Endothelial cell of umbilical vein (primary cell): ENCODE measurements at regions not wholly inside any gene's neighbourhood (a gene's known extent, or its start where the extent isn't known, plus 50 kb on each side); places are given as distances from the start of the nearest gene placed in this dataset.

Experiments used
- BruUV-seq: library from RNA; stranded (reverse); fragments of 400-500 nt; replicated peaks from 2 replicates; lab custom pipeline; 2021; lab: Mats Ljungman, UMichigan
- CTCF ChIA-PET: fragments of 300-600, 350-600 bp; sonication (Branson Sonifier 250); formaldehyde crosslinking; loops from one replicate; lab custom pipeline; 2021; ENCODE audit warnings: antibody characterized with exemption, inconsistent platforms; lab: Charles Lee
- POLR2A ChIA-PET: fragments of 300-600, 350-600 bp; sonication (Branson Sonifier 250); formaldehyde crosslinking; loops from one replicate; lab custom pipeline; 2021; ENCODE audit warnings: antibody characterized with exemption, inconsistent platforms; lab: Charles Lee
- DNase-seq: peaks from one replicate; pipeline ENCODE4 v3.0.0-alpha.2; 2011; ENCODE audit warnings: low read depth, low spot score
- FAIRE-seq: peaks from 2 replicates; lab custom pipeline; 2011; peaks lifted over from hg19 to GRCh38; lab: Jason Lieb, UNC
- H2AFZ ChIP-seq: 2 replicates; pipeline ENCODE4 v1.6.0; 2012; ENCODE audit warnings: low read depth, low read length, control low read depth, inconsistent platforms
- H3K27ac ChIP-seq: 2 replicates; pipeline ENCODE4 v1.5.1; 2011; ENCODE audit warnings: low read depth, mild to moderate bottlenecking, control low read depth, low read length, moderate library complexity; ENCODE audit not compliant: insufficient read depth
- H3K27me3 ChIP-seq, 2 experiments: 2 replicates each; pipeline versions ENCODE4 v1.6.0 to v1.6.1; 2011; ENCODE audit warnings: low read length in 2 of 2, mixed read lengths in 1 of 2; ENCODE audit not compliant: control insufficient read depth in 2 of 2, insufficient read depth in 2 of 2
- H3K36me3 ChIP-seq, 2 experiments: 2 replicates in 1 of 2; 3 replicates in 1 of 2; pipeline ENCODE4 v1.5.1; 2011; ENCODE audit warnings: low read length in 2 of 2, mild to moderate bottlenecking in 1 of 2, moderate library complexity in 1 of 2; ENCODE audit not compliant: control insufficient read depth in 2 of 2, insufficient read depth in 2 of 2; ENCODE audit errors: extremely low read depth in 1 of 2
- H3K4me1 ChIP-seq: 3 replicates; pipeline ENCODE4 v1.5.1; 2011; ENCODE audit warnings: mild to moderate bottlenecking, low read length; ENCODE audit not compliant: control insufficient read depth, insufficient read depth; ENCODE audit errors: extremely low read depth
- H3K4me2 ChIP-seq: 2 replicates; pipeline ENCODE4 v1.6.1; 2011; ENCODE audit warnings: low read length, control low read depth, mixed read lengths; ENCODE audit not compliant: insufficient read depth
- H3K4me3 ChIP-seq, 3 experiments: fragments of 200-600 bp in 1 of 3; sonication (generic), shearing (Covaris generic) in 1 of 3; replicated peaks in 1 of 3; 2 replicates each; pipeline ENCODE4 v1.5.1; 2011 to 2016; ENCODE audit warnings: control low read depth in 3 of 3, low read length in 3 of 3, mild to moderate bottlenecking in 2 of 3, inconsistent platforms in 1 of 3, low read depth in 1 of 3, moderate library complexity in 1 of 3; ENCODE audit not compliant: insufficient read depth in 1 of 3
- H3K79me2 ChIP-seq: 2 replicates; pipeline ENCODE4 v1.6.0; 2012; ENCODE audit warnings: low read length, inconsistent platforms; ENCODE audit not compliant: control insufficient read depth, insufficient read depth
- H3K9ac ChIP-seq: replicated peaks from 2 replicates; pipeline ENCODE3; 2011; ENCODE audit warnings: low read length, control low read depth; ENCODE audit not compliant: insufficient read depth; ENCODE audit errors: extremely low read depth
- H3K9me1 ChIP-seq: replicated peaks from 3 replicates; pipeline ENCODE4 v1.6.0; 2011; ENCODE audit warnings: mild to moderate bottlenecking, low read length; ENCODE audit not compliant: control insufficient read depth, insufficient read depth; ENCODE audit errors: extremely low read depth
- H3K9me3 ChIP-seq: replicated peaks from 2 replicates; pipeline ENCODE4 v1.5.1; 2012; ENCODE audit warnings: low read length, inconsistent platforms; ENCODE audit not compliant: control insufficient read depth, insufficient read depth
- H4K20me1 ChIP-seq: replicated peaks from 2 replicates; pipeline ENCODE3; 2011; ENCODE audit warnings: mild to moderate bottlenecking, low read length; ENCODE audit not compliant: control insufficient read depth, insufficient read depth; ENCODE audit errors: extremely low read depth
- CTCF ChIP-seq, 2 donors: IDR thresholded peaks; 1 replicate in 1 of 2; 2 replicates in 1 of 2; pipeline ENCODE4 v1.5.1; 2011; ENCODE audit warnings: low read length in 2 of 2, mild to moderate bottlenecking in 2 of 2, moderate library complexity in 2 of 2, control low read depth in 1 of 2, inconsistent platforms in 1 of 2, low read depth in 1 of 2; ENCODE audit not compliant: insufficient read depth in 1 of 2; ENCODE audit errors: extremely low read depth in 1 of 2
- EZH2 ChIP-seq: IDR thresholded peaks from 2 replicates; pipeline ENCODE4 v1.6.1; 2012; ENCODE audit warnings: borderline replicate concordance, low read depth, mild to moderate bottlenecking, moderate library complexity, low read length, inconsistent platforms; ENCODE audit not compliant: severe bottlenecking
- FOS ChIP-seq: IDR thresholded peaks from 2 replicates; pipeline ENCODE4 v1.6.1; 2011; ENCODE audit warnings: mild to moderate bottlenecking, low read length, moderate library complexity, borderline replicate concordance; ENCODE audit not compliant: insufficient read depth
- GATA2 ChIP-seq: IDR thresholded peaks from 2 replicates; pipeline ENCODE4 v1.7.0; 2011; ENCODE audit warnings: low read depth, mild to moderate bottlenecking, moderate library complexity, mixed read lengths, low read length; ENCODE audit not compliant: insufficient read length, insufficient read depth
- JUN ChIP-seq: IDR thresholded peaks from 2 replicates; pipeline ENCODE4 v1.6.1; 2011; ENCODE audit warnings: borderline replicate concordance, low read depth; ENCODE audit not compliant: insufficient read length, insufficient read depth
- MYC ChIP-seq: IDR thresholded peaks from one replicate; pipeline ENCODE4 v1.6.1; 2011; ENCODE audit warnings: mild to moderate bottlenecking, low read depth, low read length
- POLR2A ChIP-seq: IDR thresholded peaks from 2 replicates; pipeline ENCODE4 v1.6.1; 2012; ENCODE audit warnings: low read depth, mild to moderate bottlenecking, control low read depth, low read length
- POLR2AphosphoS5 ChIP-seq: IDR thresholded peaks from 2 replicates; pipeline ENCODE4 v1.6.1; 2012; ENCODE audit warnings: low read depth, mild to moderate bottlenecking, control low read depth, low read length, moderate library complexity; ENCODE audit not compliant: insufficient read depth
- dilution Hi-C: fragments of 300-500 bp; cut with MboI; formaldehyde crosslinking; loops from one replicate; pipeline ENCODE4 v1.15.0; 2019; ENCODE audit warnings: low sequenced_read_pairs; ENCODE audit not compliant: extremely low pct_ligation_motif_present
- intact Hi-C: fragments of 100-400 bp; cut with micrococcal nuclease; formaldehyde crosslinking; loops from one replicate; pipeline ENCODE4 v1.10.0; 2022
- TF ChIP-seq, protein P1 (sequence below): IDR thresholded peaks from 2 replicates; pipeline ENCODE4 v1.6.1; 2011; ENCODE audit not compliant: insufficient read depth, insufficient read length

DNA sequence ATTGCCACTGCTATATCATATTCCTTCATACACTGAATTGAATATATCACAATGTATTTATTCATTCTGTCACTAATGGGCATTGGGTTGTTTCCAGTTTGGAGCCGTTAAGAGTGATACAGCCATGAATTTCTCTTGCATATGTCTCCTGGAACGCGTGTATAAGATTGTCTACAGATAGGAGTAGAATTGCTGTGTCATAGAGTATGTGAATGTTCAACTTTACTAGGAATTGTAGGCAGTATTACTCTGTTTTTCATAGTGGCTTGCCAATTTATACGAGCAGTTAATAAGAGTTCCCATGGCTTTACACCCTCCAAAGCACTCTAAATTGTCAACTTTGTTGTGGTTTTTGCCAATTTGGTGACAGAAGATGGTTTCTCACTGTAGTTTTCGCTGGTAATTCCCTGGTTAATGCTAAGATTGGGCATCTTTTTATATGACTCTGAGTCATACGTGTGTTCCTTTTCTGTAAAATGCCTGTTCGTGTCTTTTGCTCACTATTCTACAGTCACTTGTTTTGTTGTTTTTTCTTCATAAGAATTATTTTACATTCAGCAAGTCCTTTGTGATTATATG, 136.1 kb upstream of the LIPC start:
- peaks cover 12 to 13% of the 10 kb centered on the region in 2 experiments for H3K27me3 ChIP-seq
- TF ChIP-seq EZH2 (no peak), JUN (no peak), FOS (no peak), POLR2AphosphoS5 (no peak), GATA2 (no peak), MYC (no peak), POLR2A (no peak), CTCF (IDR thresholded peaks at IDR 0.05; ENCODE audit: extremely low read depth in 1 of 2, insufficient read depth in 1 of 2, low read depth in 1 of 2, low read length in 2 of 2) (no peak)
- TF ChIP-seq, protein P1, sequence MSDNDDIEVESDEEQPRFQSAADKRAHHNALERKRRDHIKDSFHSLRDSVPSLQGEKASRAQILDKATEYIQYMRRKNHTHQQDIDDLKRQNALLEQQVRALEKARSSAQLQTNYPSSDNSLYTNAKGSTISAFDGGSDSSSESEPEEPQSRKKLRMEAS: no peak
- DNase-seq: no peak
- H3K9me1 ChIP-seq: no peaks in the 10 kb centered on the region
- dilution Hi-C loops (no loop called here), intact Hi-C loops (no loop called here)
- H3K79me2 ChIP-seq: no peaks in the 10 kb centered on the region
- no peak for FAIRE-seq
- H3K27ac ChIP-seq: no peak overlapping the region
- H3K4me1 ChIP-seq: no peaks in the 10 kb centered on the region
- POLR2A ChIA-PET: no interaction called here
- H3K4me3 ChIP-seq: no peak overlapping the region
- no peak overlapping the region for H3K9ac ChIP-seq
- CTCF ChIA-PET: no interaction called here
- H2AFZ ChIP-seq: no peak overlapping the region
- no peak overlapping the region for H3K4me2 ChIP-seq
- H4K20me1 ChIP-seq: no peaks in the 10 kb centered on the region
- H3K9me3 ChIP-seq: no peaks in the 10 kb centered on the region
- H3K36me3 ChIP-seq: no peaks in the 10 kb centered on the region
- no TSS peak for BruUV-seq
